ENCODE measurements at regions not wholly inside any gene's neighbourhood (a gene's known extent, or its start where the extent isn't known, plus 50 kb on each side); places are given as distances from the start of the nearest gene placed in this dataset.

DNA sequence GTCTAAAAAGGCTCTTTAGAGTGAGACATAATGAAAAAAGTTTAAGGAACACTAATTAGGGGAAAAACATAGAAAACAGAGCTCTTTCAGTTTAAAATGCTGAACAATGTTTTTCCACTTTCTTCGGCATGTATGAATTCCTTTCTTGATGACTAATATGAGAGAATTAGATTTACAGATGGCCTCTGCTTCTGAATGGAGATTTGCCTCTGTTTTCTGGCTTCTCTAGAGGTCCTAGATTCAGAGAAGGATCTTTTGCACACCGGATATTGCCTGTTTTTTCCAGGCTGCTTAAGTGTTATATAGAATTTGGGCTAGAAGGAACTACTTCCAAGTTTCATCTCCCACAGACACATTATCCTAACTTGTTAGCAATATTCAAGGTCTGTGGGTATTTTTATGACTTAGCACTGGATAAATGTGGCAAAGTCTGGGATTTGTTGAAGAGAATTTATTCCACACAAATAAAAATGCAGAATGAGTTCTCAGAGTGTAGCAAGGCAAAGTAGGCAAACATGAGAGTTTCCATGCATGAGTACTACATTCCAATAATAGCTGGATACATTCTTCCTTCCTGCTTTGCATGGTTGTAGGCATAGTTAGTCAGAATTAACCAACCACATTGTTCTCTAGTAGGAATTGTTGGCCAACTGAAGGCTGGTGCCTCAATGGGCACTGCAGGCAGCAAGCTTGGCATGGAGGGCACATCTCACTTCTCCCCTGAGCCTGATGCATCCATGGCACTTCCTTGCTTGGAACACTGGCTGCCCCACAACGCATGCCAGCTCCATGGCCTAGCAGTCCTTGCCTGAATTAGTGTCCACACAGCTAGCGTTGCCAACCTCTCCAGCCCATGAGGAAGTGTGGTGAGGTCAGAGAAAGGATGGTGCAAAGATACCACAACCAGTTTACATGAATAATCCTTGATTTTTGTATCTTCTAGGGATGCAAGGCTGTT lies 224.2 kb downstream of the CLIC5 start:
- peak; percentile 10 to 80 for DNase-seq

DNA sequence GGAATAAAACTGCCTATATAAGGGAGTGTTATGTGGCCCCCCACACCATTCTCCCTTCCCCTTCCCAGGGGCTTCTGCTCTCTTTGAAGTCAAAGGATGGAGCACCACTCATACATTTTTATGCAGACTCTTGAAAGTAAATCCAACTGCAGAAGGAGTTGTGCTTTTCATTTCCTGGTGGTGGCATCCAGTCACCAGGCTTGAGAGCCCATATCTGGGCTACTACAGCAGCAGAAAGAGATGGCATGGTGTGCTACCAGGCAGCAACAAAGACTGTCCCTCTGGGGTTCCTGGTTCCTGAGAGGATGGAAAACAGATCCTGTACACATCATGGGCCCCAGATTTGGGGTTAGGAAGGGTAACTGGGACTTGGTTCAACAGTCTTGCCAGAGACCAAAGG lies 226.4 kb downstream of the CLIC5 start:
- Histone ChIP-seq H2AFZ (ENCODE audit: insufficient read depth, low read length, poor library complexity) (no peak overlapping the region), H4K91ac (ENCODE audit: low read depth, low read length) (no peak overlapping the region), H3K79me2 (ENCODE audit: control insufficient read depth, insufficient read depth, low read length, poor library complexity) (no peaks in the 10 kb centered on the region), H3K14ac (ENCODE audit: low read length) (no peak overlapping the region), H3K4me2 (ENCODE audit: low read length) (no peak overlapping the region), H3K23ac (ENCODE audit: low read length) (no peak overlapping the region), H2BK12ac (ENCODE audit: low read length) (no peak overlapping the region), H4K8ac (ENCODE audit: low read depth, low read length) (no peak overlapping the region), H3K18ac (ENCODE audit: low read length) (no peak overlapping the region), H3K4me3 (ENCODE audit: low read depth, low read length) (no peak overlapping the region), H3K4me1 (ENCODE audit: control insufficient read depth in 1 of 2, insufficient read depth in 2 of 2, low read length in 2 of 2) (peaks cover 3% of the 10 kb centered on the region in 2 experiments), H2BK5ac (ENCODE audit: low read depth, low read length, poor library complexity) (no peak overlapping the region), H3K4ac (ENCODE audit: low read depth, low read length) (no peak overlapping the region), H3K27ac (ENCODE audit: low read depth, low read length) (no peak overlapping the region), H3K79me1 (ENCODE audit: low read length) (peaks cover 2% of the 10 kb centered on the region), H2AK5ac (ENCODE audit: low read length) (no peak overlapping the region), H3K9me3 (ENCODE audit: insufficient read depth, low read depth, low read length) (peaks cover 2% of the 10 kb centered on the region), H3K36me3 (ENCODE audit: control insufficient read depth in 1 of 2, insufficient read depth in 2 of 2, low read length in 2 of 2) (no peaks in the 10 kb centered on the region), H3K27me3 (ENCODE audit: insufficient read depth, low read length) (no peaks in the 10 kb centered on the region), H4K12ac (ENCODE audit: low read depth, low read length) (no peak overlapping the region), H3K9ac (ENCODE audit: low read length) (no peak overlapping the region), H2BK120ac (ENCODE audit: insufficient read depth, low read length, poor library complexity) (no peak overlapping the region)
- DNase-seq, result no peak

More for the DNA sequence above, 224.2 kb downstream of the CLIC5 start:
- Histone ChIP-seq H3K14ac (ENCODE audit: low read length) (peak overlapping the region; percentile 88), H4K91ac (ENCODE audit: low read depth, low read length) (no peak overlapping the region), H3K9me3 (ENCODE audit: insufficient read depth, low read depth, low read length) (peaks cover 2% of the 10 kb centered on the region), H2AK5ac (ENCODE audit: low read length) (no peak overlapping the region), H2BK5ac (ENCODE audit: low read depth, low read length, poor library complexity) (no peak overlapping the region), H3K36me3 (ENCODE audit: control insufficient read depth in 1 of 2, insufficient read depth in 2 of 2, low read length in 2 of 2) (no peaks in the 10 kb centered on the region), H3K4ac (ENCODE audit: low read depth, low read length) (no peak overlapping the region), H3K79me2 (ENCODE audit: control insufficient read depth, insufficient read depth, low read length, poor library complexity) (no peaks in the 10 kb centered on the region), H2BK120ac (ENCODE audit: insufficient read depth, low read length, poor library complexity) (no peak overlapping the region), H2BK12ac (ENCODE audit: low read length) (peak overlapping the region; percentile 8), H3K4me3 (ENCODE audit: low read depth, low read length) (peak overlapping the region; percentile 37), H3K4me2 (ENCODE audit: low read length) (no peak overlapping the region), H3K9ac (ENCODE audit: low read length) (no peak overlapping the region), H3K18ac (ENCODE audit: low read length) (no peak overlapping the region), H3K23ac (ENCODE audit: low read length) (no peak overlapping the region), H4K8ac (ENCODE audit: low read depth, low read length) (peak overlapping the region; percentile 8), H2AFZ (ENCODE audit: insufficient read depth, low read length, poor library complexity) (no peak overlapping the region), H3K79me1 (ENCODE audit: low read length) (peaks cover 2% of the 10 kb centered on the region), H3K27ac (ENCODE audit: low read depth, low read length) (no peak overlapping the region), H4K12ac (ENCODE audit: low read depth, low read length) (no peak overlapping the region), H3K4me1 (ENCODE audit: control insufficient read depth in 1 of 2, insufficient read depth in 2 of 2, low read length in 2 of 2) (peaks cover 3% of the 10 kb centered on the region in 2 experiments), H3K27me3 (ENCODE audit: insufficient read depth, low read length) (no peaks in the 10 kb centered on the region)
- WGBS (ENCODE audit: extremely low coverage, insufficient coverage, insufficient read length), result no CpG with 5 or more reads among the region's 4 CpGs

- peaks cover 2% of the 10 kb centered on the region for H3K79me1 ChIP-seq (ENCODE audit: low read length)
- H4K8ac ChIP-seq (ENCODE audit: low read depth, low read length), result no peak overlapping the region
- no peak overlapping the region for H3K23ac ChIP-seq (ENCODE audit: low read length)
- no peak overlapping the region for H3K18ac ChIP-seq (ENCODE audit: low read length)
- no peak overlapping the region for H3K4me3 ChIP-seq (ENCODE audit: low read depth, low read length)
- H3K36me3 ChIP-seq (ENCODE audit: control insufficient read depth in 1 of 2, insufficient read depth in 2 of 2, low read length in 2 of 2), result no peaks in the 10 kb centered on the region
- H4K12ac ChIP-seq (ENCODE audit: low read depth, low read length), result no peak overlapping the region
- no peak overlapping the region for H3K4ac ChIP-seq (ENCODE audit: low read depth, low read length)
- no peak overlapping the region for H2AK5ac ChIP-seq (ENCODE audit: low read length)
- H3K4me1 ChIP-seq (ENCODE audit: control insufficient read depth in 1 of 2, insufficient read depth in 2 of 2, low read length in 2 of 2), result peaks cover 5 to 6% of the 10 kb centered on the region in 2 experiments
- no peak overlapping the region for H3K27ac ChIP-seq (ENCODE audit: low read depth, low read length)
- H3K9me3 ChIP-seq (ENCODE audit: insufficient read depth, low read depth, low read length), result peaks cover 2% of the 10 kb centered on the region
- no peak overlapping the region for H2BK120ac ChIP-seq (ENCODE audit: insufficient read depth, low read length, poor library complexity)
- H2AFZ ChIP-seq (ENCODE audit: insufficient read depth, low read length, poor library complexity), result no peak overlapping the region
- no peak overlapping the region for H3K9ac ChIP-seq (ENCODE audit: low read length)
- no peaks in the 10 kb centered on the region for H3K27me3 ChIP-seq (ENCODE audit: insufficient read depth, low read length)
- H2BK12ac ChIP-seq (ENCODE audit: low read length), result no peak overlapping the region
- H3K79me2 ChIP-seq (ENCODE audit: control insufficient read depth, insufficient read depth, low read length, poor library complexity), result no peaks in the 10 kb centered on the region
- no peak overlapping the region for H2BK5ac ChIP-seq (ENCODE audit: low read depth, low read length, poor library complexity)
- no peak overlapping the region for H3K14ac ChIP-seq (ENCODE audit: low read length)
- H3K4me2 ChIP-seq (ENCODE audit: low read length), result no peak overlapping the region
- WGBS (ENCODE audit: extremely low coverage, insufficient coverage, insufficient read length), result no CpG with 5 or more reads among the region's 3 CpGs
- H4K91ac ChIP-seq (ENCODE audit: low read depth, low read length), result no peak overlapping the region
- DNase-seq, result no peak
These were observed 228.3 kb downstream of the CLIC5 start for GRCh38 chr6:45787384-45787783.

GRCh38 chr6:45786355-45786781 lies 229.3 kb downstream of the CLIC5 start:
- H3K27me3 ChIP-seq (ENCODE audit: insufficient read depth, low read length), result no peaks in the 10 kb centered on the region
- no peak overlapping the region for H3K27ac ChIP-seq (ENCODE audit: low read depth, low read length)
- H3K4me2 ChIP-seq (ENCODE audit: low read length), result no peak overlapping the region
- H3K4me3 ChIP-seq (ENCODE audit: low read depth, low read length), result no peak overlapping the region
- no peaks in the 10 kb centered on the region for H3K79me1 ChIP-seq (ENCODE audit: low read length)
- no peak overlapping the region for H3K14ac ChIP-seq (ENCODE audit: low read length)
- WGBS (ENCODE audit: extremely low coverage, insufficient coverage, insufficient read length), result no CpG with 5 or more reads among the region's 6 CpGs
- no peaks in the 10 kb centered on the region for H3K79me2 ChIP-seq (ENCODE audit: control insufficient read depth, insufficient read depth, low read length, poor library complexity)
- no peaks in the 10 kb centered on the region for H3K9me3 ChIP-seq (ENCODE audit: insufficient read depth, low read depth, low read length)
- H2BK12ac ChIP-seq (ENCODE audit: low read length), result no peak overlapping the region
- H3K23ac ChIP-seq (ENCODE audit: low read length), result no peak overlapping the region
- no peak overlapping the region for H2BK120ac ChIP-seq (ENCODE audit: insufficient read depth, low read length, poor library complexity)
- H2AFZ ChIP-seq (ENCODE audit: insufficient read depth, low read length, poor library complexity), result no peak overlapping the region
- no peak overlapping the region for H3K18ac ChIP-seq (ENCODE audit: low read length)
- H4K8ac ChIP-seq (ENCODE audit: low read depth, low read length), result no peak overlapping the region
- DNase-seq, result no peak
- no peak overlapping the region for H3K4ac ChIP-seq (ENCODE audit: low read depth, low read length)
- H3K9ac ChIP-seq (ENCODE audit: low read length), result no peak overlapping the region
- H2AK5ac ChIP-seq (ENCODE audit: low read length), result no peak overlapping the region
- H4K91ac ChIP-seq (ENCODE audit: low read depth, low read length), result no peak overlapping the region
- H3K36me3 ChIP-seq (ENCODE audit: control insufficient read depth in 1 of 2, insufficient read depth in 2 of 2, low read length in 2 of 2), result no peaks in the 10 kb centered on the region
- H3K4me1 ChIP-seq (ENCODE audit: control insufficient read depth in 1 of 2, insufficient read depth in 2 of 2, low read length in 2 of 2), result peaks cover 2 to 3% of the 10 kb centered on the region in 2 experiments
- H2BK5ac ChIP-seq (ENCODE audit: low read depth, low read length, poor library complexity), result no peak overlapping the region
- no peak overlapping the region for H4K12ac ChIP-seq (ENCODE audit: low read depth, low read length)
